DOHH2 (cell line): ENCODE measurements at regions not wholly inside any gene's neighbourhood (a gene's known extent, or its start where the extent isn't known, plus 50 kb on each side); places are given as distances from the start of the nearest gene placed in this dataset.

ENCODE experiments used
- CTCF ChIP-seq: fragments of 200-600 bp; sonication (generic); IDR thresholded peaks from one replicate; pipeline ENCODE4 v1.5.1; 2014; ENCODE audit warnings: antibody characterized with exemption, mild to moderate bottlenecking, low read depth, low read length; ENCODE audit not compliant: poor library complexity, severe bottlenecking
- EZH2phosphoT487 ChIP-seq: fragments of 200-600 bp; sonication (generic); IDR thresholded peaks from 2 replicates; pipeline ENCODE4 v1.6.1; 2017; ENCODE audit warnings: borderline replicate concordance, mild to moderate bottlenecking, antibody characterized with exemption, low read length, moderate library complexity, mixed read lengths

- TF ChIP-seq CTCF = no peak
- TF ChIP-seq EZH2phosphoT487 = no peak
These were observed 83.3 kb downstream of the SMPDL3A start for GRCh38 chr6:122872311-122872710.
